Fibroblast of pulmonary artery (primary cell): ENCODE measurements at regions not wholly inside any gene's neighbourhood (a gene's known extent, or its start where the extent isn't known, plus 50 kb on each side); places are given as distances from the start of the nearest gene placed in this dataset.
A peak's percentile ranks its signal among the peaks of the same experiment; 100 is the strongest.

Experiments used
- DNase-seq: peaks from one replicate; pipeline ENCODE4 v3.0.0-alpha.2; 2010; ENCODE audit warnings: low read depth
- H3K4me3 ChIP-seq: replicated peaks from 2 replicates; pipeline ENCODE4 v1.5.1; 2011; ENCODE audit warnings: low read depth, mild to moderate bottlenecking, control low read depth, low read length, moderate library complexity
- CTCF ChIP-seq: IDR thresholded peaks from 2 replicates; pipeline ENCODE4 v1.5.1; 2011; ENCODE audit warnings: mild to moderate bottlenecking, control low read depth, low read length, inconsistent platforms; ENCODE audit errors: missing control alignments

- TF ChIP-seq CTCF = no peak
- H3K4me3 ChIP-seq = no peak overlapping the region
- peak; percentile 30 for DNase-seq
These were observed 67.8 kb downstream of the TCF20 start for GRCh38 chr22:42202669-42203068.

GRCh38 chr22:42202048-42202447 is 68.4 kb downstream of the TCF20 start:
- no peak for TF ChIP-seq CTCF
- no peak overlapping the region for H3K4me3 ChIP-seq

GRCh38 chr22:42199025-42199424 is 68.4 kb upstream of the CYP2D6 start:
- H3K4me3 ChIP-seq = no peak overlapping the region
- no peak for DNase-seq
- TF ChIP-seq CTCF = no peak

More at GRCh38 chr22:42202048-42202447, 68.4 kb downstream of the TCF20 start:
- DNase-seq = no peak

GRCh38 chr22:42198226-42198625 is 67.6 kb upstream of the CYP2D6 start:
- TF ChIP-seq CTCF = no peak

GRCh38 chr22:42196454-42196853 is 65.8 kb upstream of the CYP2D6 start:
- TF ChIP-seq CTCF = no peak
- DNase-seq = no peak

More at GRCh38 chr22:42198226-42198625, 67.6 kb upstream of the CYP2D6 start:
- no peak for DNase-seq
- no peak overlapping the region for H3K4me3 ChIP-seq

GRCh38 chr22:42194953-42195352 is 64.3 kb upstream of the CYP2D6 start:
- TF ChIP-seq CTCF = no peak
- no peak for DNase-seq
- no peak overlapping the region for H3K4me3 ChIP-seq

More at GRCh38 chr22:42196454-42196853, 65.8 kb upstream of the CYP2D6 start:
- H3K4me3 ChIP-seq = no peak overlapping the region

- no peak overlapping the region for H3K4me3 ChIP-seq
- no peak for DNase-seq
- TF ChIP-seq CTCF = no peak
These were observed 63.7 kb upstream of the CYP2D6 start for GRCh38 chr22:42194104-42194851.
